Stimulated activated CD4-positive, alpha-beta T cell treated with anti-CD3 and anti-CD28 coated beads, TNF-alpha, amount 100 ng/mL, for 48 hours (primary cell): ENCODE measurements at regions not wholly inside any gene's neighbourhood (a gene's known extent, or its start where the extent isn't known, plus 50 kb on each side); places are given as distances from the start of the nearest gene placed in this dataset.

Source experiments
- DNase-seq, 3 donors: peaks; one replicate each; pipeline ENCODE4 v3.0.0-alpha.2; 2020; ENCODE audit warnings: low read depth in 3 of 3

GRCh38 chr7:22676385-22676784 is 50.6 kb upstream of the IL6 start:
- no peak for DNase-seq

DNA sequence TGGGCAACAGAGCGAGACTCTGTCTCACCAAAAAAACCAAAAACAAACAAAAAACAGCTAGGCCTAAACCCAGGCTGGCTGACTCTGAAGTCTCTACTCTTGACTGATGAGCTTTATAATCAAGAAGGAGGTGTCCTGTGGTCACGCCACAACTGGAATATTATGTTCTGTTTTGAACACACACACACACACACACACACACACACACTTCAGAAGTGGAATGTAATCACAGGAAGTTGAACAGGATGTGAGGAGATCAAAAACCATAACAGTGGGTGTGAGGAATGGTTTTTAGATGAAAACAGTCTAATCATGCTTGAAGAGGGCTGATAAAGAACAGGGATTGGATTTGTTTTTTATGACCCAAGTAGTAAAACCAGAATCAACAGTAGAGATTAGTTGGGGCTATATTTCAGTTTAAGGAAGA is 51.1 kb upstream of the IL6 start:
- DNase-seq: no peak

DNA sequence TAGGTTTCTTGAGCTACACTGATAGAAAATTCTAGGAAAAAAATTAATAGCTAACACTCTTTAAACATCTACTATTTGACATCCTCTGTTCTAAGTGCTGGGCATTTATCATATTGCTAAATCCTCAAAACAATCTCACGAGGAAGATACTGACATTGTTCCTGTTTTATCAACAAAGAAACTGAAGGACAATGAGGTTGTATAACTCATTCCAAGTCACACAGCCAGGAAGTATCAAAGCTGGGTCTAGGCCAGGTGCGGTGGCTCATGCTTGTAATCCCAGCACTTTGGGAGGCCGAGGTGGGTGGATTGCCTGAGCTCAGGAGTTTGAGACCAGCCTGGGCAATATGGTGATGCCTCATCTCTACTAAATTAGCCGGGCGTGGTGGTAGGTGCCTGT is 51.6 kb upstream of the IL6 start:
- DNase-seq: no peak

- no peak for DNase-seq
Measured at GRCh38 chr7:22672846-22673680, 53.9 kb upstream of the IL6 start.

DNA sequence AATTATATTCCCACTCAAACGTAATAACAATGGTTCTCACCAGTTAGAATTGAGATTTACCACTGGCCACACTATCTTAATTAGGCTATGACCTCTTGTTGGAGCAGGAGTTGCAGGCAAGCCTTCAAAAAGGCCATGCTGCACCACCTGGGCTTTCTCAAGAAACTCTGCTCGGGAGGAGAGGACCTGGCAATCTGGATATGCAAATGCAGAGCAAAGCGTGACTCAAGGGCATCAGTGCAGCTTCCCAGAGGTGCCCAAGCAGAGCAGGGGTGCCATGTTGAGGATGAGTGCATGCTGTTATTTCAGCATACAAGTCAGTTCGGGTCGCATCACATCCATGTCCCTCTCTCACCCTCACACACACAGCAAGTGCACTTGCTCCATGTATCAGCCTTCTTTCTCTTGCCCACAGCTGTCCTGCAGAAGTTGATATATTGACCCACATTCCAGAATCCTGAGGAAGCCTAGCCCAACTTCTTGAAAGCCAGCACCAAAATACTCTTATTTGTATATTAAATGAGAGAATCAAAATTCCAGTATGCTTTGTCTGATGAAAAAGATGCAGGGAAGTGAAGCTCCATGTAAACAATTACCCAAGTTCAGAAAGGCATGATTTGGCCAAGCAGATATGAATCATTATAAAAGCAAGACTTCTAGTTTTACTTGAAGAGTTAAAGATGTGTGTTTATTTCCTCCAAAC is 55.7 kb upstream of the IL6 start:
- no peak for DNase-seq

DNA sequence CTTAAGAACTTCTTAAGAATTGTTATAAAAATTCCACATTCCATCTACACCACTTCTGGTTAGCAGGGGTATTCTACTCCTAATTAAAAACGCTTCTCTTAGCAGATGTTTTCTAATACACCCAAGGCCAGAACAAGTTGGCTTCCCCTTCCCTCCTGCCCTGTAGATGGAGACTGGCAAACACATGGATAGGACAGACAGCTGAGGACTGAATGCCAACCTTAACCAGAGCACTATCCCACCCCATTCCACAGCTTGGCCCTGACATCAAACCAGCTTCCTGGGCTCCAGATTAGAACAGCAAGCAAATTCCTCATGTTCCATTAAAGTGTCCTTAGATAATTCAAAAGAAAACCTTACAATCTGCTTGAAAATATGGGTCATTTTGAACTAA is 56.6 kb upstream of the IL6 start:
- DNase-seq: no peak

- DNase-seq: no peak
Measured at GRCh38 chr7:22669692-22670421, 57.1 kb upstream of the IL6 start.

- no peak for DNase-seq
Measured at GRCh38 chr7:22668971-22669401, 58.0 kb upstream of the IL6 start.

GRCh38 chr7:22667562-22668239 is 59.3 kb upstream of the IL6 start:
- no peak for DNase-seq

GRCh38 chr7:22667187-22667561 is 59.8 kb upstream of the IL6 start:
- no peak for DNase-seq

GRCh38 chr7:22666732-22667131 is 60.3 kb upstream of the IL6 start:
- DNase-seq: no peak

DNA sequence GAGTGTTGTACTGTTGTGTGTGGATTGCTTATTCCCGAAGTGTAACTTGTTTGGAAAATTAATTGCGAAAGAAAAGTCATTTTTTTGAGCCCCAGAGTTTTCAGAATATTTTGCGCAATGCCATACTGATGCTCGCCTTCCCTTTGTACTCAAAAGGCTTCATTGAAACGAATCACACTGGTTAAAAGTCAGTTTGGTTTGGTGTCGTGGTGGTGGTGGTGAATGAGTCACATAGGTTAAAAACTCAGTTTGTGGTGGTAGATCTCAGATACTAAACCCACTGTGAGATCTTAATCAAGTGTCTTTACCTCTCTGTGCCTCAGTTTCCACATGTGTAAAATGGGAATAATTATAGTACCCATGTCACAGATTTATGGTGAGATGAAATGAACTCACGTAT is 61.1 kb upstream of the IL6 start:
- peak in 1 of 3 donors; percentile 21 for DNase-seq

DNA sequence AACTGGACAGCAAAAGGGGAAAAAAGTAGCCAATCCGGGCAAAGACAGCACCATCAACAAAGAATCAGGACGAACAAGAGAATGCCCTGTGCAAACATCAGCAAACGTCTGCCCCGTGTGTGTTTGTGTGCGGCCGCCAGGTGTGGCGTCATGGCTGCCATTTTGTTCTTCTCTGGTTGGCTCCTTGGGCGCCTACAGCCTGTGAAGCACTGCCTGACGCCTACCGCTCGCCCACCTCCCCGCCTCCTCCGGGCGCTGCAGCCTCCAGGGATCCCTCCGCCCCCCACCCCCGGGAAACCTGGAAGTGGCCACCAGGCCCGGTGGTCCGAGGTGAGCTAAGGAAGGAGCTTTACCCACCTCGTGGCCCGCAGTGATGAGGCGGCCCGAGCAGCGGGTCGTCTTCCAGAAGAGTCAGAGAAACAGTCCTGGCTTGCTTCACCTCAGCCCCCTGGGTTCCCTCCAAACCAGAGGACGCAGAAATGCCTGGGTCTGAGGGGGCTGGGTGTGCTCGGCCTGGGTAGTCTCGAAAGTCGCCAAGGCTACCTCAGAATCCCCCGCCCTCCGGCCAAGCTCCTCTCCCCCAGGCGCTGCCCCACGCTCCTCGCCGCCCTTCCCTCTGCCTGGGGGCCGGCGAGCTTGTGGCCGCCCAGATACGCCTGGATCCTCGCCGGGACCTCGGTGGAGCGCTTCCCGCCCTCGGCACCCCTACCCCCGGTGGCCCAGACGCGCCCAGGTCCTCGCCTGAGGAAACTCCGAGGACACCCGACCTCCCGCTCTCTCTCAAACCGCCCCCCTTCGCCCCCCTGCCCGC is 61.8 kb upstream of the IL6 start:
- DNase-seq: no peak

DNA sequence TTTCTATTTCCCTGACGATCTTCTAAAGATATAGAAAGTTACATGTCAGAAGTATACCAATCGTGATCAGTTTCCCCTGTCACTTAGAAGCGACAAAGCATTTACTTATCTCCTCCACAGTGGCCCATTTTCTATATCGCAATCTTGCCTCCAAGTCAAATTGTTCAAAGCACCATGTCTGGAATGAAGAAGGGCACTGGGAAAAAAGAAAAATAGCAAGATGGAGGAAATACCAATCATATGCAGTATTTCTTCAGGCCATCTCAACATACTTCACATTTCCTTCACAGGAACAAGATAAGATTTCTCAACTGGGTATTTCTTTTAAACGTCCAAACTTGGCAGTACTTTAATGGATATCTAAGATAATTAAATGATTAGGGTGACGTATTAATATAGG is 63.3 kb upstream of the IL6 start:
- DNase-seq: no peak

DNA sequence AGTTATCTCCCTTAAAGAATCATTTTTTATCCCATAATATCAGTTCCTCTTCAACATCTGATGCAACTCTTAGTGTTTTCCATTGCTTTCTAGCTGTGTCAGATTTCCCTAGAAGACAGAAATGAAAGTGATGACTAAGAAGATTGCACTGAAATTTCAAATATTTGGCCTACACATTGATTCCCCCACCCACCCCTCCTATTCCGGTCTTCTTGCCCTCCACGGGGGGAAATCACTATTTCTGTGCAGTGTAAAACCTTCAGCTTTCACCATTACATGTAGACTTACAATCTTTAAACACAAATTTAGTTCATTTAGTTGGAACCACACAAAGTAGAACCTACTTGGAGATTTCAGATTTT is 63.7 kb upstream of the IL6 start:
- DNase-seq: no peak

DNA sequence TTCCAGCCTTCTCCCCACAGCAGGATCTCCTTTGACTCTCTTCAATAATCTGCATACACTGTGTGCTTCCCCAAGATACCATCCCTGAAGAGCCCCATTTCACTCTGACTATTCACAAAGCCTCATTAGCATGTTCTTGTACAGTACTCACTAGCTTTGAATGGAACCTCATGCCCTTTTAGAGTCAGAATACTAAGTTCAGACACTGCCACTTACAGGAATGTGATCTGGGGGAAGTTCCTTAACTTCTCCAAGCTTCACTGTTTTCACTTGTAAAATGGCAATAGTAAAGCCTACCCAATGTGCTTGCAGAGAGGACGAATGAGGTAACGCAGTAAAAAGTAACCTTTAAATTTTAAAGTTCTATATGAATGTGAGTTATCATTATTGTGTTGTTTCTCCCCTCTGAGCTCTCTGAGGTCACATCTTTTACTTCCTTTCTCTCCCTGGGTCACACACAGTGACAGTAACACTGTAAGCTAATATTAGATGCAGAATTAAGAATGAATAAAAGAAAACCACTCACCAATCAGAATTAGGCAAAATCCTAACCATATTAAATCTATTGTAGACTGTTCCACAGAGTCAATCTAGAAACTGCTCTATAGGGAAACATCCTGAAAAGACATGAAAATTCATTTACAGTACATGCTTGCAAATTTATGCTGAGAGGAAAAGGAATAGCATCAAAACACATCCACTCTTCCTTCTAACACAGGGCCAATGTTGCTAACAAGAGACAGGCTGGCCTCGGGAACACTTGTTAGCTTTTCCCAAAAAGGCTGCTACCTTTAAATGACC is 64.2 kb upstream of the IL6 start:
- DNase-seq: no peak

GRCh38 chr7:22662036-22662435 is 65.0 kb upstream of the IL6 start:
- DNase-seq: no peak

GRCh38 chr7:22660732-22661131 is 66.3 kb upstream of the IL6 start:
- DNase-seq: no peak

DNA sequence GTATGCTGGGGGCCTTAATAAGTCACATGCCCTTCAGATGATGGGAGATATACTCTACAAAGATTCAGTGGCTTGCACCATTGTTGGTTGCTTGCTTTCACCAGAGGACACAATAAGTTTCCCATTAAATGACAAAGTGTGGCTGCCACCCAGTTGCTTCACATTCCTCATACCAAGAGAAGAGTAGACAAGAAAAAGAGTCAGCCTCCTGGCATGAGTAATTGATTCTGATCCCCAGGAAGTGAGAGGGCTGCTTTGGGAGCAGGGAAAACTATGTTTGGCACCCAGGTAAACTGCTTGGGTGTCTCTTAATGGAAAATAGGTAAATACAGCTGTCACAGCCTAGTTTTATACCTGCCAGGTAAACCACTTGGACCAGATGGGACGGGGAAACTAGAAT is 66.7 kb upstream of the IL6 start:
- no peak for DNase-seq

- no peak for DNase-seq
Measured at GRCh38 chr7:22659741-22660140, 67.3 kb upstream of the IL6 start.

DNA sequence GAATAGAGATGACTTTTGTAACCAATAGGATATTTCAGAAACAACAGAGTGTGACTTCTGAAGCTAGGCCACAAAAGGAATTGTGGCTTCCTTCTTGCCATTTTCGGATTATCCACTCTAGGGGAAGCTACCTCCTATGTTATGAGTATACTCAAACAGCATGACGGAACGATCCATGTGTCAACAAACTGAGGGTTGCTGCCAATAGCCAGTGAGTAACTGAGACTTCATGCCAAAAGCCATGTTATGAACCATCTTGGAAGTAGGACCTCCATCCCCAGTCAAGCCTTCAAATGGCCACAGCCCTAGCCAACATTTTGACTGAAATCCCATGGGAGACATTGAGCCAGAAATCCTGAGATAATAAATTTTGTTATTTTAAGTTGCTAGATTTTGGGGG is 69.0 kb upstream of the IL6 start:
- DNase-seq: no peak
